NCI-H2196 (cell line): ENCODE measurements at regions not wholly inside any gene's neighbourhood (a gene's known extent, or its start where the extent isn't known, plus 50 kb on each side); places are given as distances from the start of the nearest gene placed in this dataset.
A peak's percentile ranks its signal among the peaks of the same experiment; 100 is the strongest.
"Not testable (repeated sequence)": the region's sequence is repeated elsewhere in the genome, so short reads cannot be mapped to it uniquely, and the experiment has no call there.

Source experiments
- DNase-seq: peaks from one replicate; lab custom pipeline; 2025; ENCODE audit not compliant: unreplicated experiment; lab: John Stamatoyannopoulos, UW

GRCh38 chr12:45490232-45490881 is 239.1 kb upstream of the ARID2 start:
- DNase-seq, result no peak

- DNase-seq, result no peak
Observed at GRCh38 chr12:45494279-45494678, 235.2 kb upstream of the ARID2 start.

GRCh38 chr12:45498645-45499044 is 230.9 kb upstream of the ARID2 start:
- DNase-seq, result no peak

GRCh38 chr12:45502481-45503128 is 226.9 kb upstream of the ARID2 start:
- DNase-seq, result no peak

GRCh38 chr12:45503899-45504298 is 225.6 kb upstream of the ARID2 start:
- DNase-seq, result no peak

- DNase-seq, result no peak
Observed at GRCh38 chr12:45504316-45505010, 225.0 kb upstream of the ARID2 start.

- no peak for DNase-seq
Observed at GRCh38 chr12:45509187-45509586, 220.3 kb upstream of the ARID2 start.

GRCh38 chr12:45509621-45510020 is 219.9 kb upstream of the ARID2 start:
- no peak for DNase-seq

- DNase-seq, result no peak
Observed at GRCh38 chr12:45517381-45517780, 212.1 kb upstream of the ARID2 start.

GRCh38 chr12:45518291-45519235 is 210.9 kb upstream of the ARID2 start:
- no peak for DNase-seq

GRCh38 chr12:45522227-45522626 is 207.3 kb upstream of the ARID2 start:
- DNase-seq, result no peak

- not testable (repeated sequence) for DNase-seq
Observed at GRCh38 chr12:45526823-45527222, 202.7 kb upstream of the ARID2 start.

- no peak for DNase-seq
Observed at GRCh38 chr12:45532113-45532512, 197.4 kb upstream of the ARID2 start.

- DNase-seq, result no peak
Observed at GRCh38 chr12:45535610-45536180, 193.8 kb upstream of the ARID2 start.

- DNase-seq, result no peak
Observed at GRCh38 chr12:45536284-45536683, 193.2 kb upstream of the ARID2 start.

- no peak for DNase-seq
Observed at GRCh38 chr12:45540661-45541341, 188.7 kb upstream of the ARID2 start.

- DNase-seq, result peak; percentile 73
Observed at GRCh38 chr12:45543887-45544286, 185.6 kb upstream of the ARID2 start.

GRCh38 chr12:45546545-45546944 is 183.0 kb upstream of the ARID2 start:
- DNase-seq, result no peak

- no peak for DNase-seq
Observed at GRCh38 chr12:45547132-45547531, 182.4 kb upstream of the ARID2 start.

- DNase-seq, result no peak
Observed at GRCh38 chr12:45547822-45548221, 181.7 kb upstream of the ARID2 start.
